Fibroblast of villous mesenchyme (primary cell): ENCODE measurements at regions not wholly inside any gene's neighbourhood (a gene's known extent, or its start where the extent isn't known, plus 50 kb on each side); places are given as distances from the start of the nearest gene placed in this dataset.

ENCODE experiments used
- DNase-seq: peaks from one replicate; pipeline ENCODE4 v3.0.0-alpha.2; 2010; ENCODE audit warnings: low read depth
- H3K4me3 ChIP-seq: 2 replicates; pipeline ENCODE4 v1.5.1; 2011; ENCODE audit warnings: low read depth, mild to moderate bottlenecking, low read length
- CTCF ChIP-seq: IDR thresholded peaks from 2 replicates; pipeline ENCODE4 v1.5.1; 2012; ENCODE audit warnings: low read depth, mild to moderate bottlenecking, low read length; ENCODE audit not compliant: insufficient read depth

DNA sequence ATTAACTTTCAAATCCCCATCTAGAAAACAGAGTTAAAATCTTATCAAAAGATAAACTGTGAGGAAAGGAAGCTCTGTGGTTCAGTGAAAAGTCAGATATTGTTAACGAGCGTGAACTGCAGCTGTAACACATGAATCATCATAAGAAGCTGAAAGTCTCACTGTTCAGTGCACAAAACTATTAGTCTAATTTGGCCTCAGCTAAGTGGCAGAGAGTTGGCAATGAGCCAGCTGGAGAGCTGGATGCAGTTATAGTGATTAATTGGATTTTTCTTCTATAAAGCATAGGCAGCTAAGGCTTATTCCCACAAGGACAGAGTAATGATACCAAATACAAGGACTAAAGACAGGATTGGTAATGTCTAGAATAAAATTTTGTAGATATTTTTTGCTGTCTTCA lies 101.1 kb upstream of the ABCB5 start:
- DNase-seq = peak; percentile 6
- TF ChIP-seq CTCF = no peak
- no peak overlapping the region for H3K4me3 ChIP-seq

DNA sequence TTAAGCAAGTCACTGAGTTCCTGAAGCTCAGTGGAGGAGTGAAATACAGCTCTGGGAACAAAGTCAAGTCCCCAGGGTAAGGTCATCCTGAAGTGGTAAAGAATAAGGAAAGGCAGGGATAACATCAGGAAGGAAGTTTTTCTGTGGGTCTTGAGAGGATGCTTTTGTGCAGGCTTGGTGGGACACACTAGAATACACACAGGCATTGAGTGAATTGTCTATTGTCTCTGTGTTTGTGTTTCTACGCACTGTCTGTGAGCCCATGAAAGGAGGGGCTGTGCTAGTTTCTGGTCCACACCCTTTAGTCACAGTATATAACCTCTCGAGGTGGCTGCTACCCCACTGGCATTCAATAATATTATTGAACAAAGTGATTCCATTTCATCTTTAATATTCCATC lies 95.8 kb upstream of the ABCB5 start:
- no peak overlapping the region for H3K4me3 ChIP-seq
- TF ChIP-seq CTCF = no peak

DNA sequence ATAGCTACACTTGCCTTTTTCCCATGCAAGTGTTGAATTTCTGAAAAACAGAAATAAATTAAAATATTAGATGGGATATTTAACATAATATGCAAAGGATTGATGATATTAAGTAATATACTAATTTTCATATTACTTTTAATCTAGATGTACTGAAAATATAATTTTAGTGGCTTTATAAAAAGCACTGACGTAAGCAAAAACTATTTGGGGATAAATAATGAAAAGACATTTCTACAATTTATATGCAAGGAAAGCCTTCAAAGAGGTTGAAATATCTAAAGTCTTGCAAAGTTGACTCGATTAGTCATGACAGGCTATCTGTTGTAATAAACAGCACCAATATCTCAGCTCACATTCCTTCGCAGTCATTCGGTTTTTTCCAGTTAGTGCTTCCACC lies 94.9 kb upstream of the ABCB5 start:
- no peak overlapping the region for H3K4me3 ChIP-seq
- DNase-seq = no peak
- TF ChIP-seq CTCF = no peak

More for the DNA sequence above, 95.8 kb upstream of the ABCB5 start:
- DNase-seq = no peak

GRCh38 chr7:20521243-20521642 lies 94.2 kb upstream of the ABCB5 start:
- no peak for DNase-seq
- no peak for TF ChIP-seq CTCF
- H3K4me3 ChIP-seq = no peak overlapping the region

DNA sequence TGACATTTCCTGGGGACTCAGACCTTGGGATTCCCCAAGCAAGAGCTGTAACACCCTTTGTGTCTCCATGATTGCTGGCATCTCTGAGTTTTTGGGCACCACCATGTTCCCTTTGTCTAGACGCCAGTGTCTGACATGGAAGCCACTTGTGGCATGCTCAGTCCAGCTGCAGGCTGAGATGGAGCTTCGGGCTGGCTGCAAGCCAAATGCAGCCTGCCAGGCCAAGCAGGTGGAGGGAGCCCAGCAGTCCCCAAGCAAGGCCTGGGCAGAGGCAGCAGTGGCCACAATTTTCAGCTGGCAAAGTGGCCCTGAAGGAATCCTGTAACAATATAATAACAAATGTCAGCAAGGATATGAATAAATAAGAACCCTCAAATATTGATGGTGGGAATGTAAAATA lies 86.2 kb upstream of the ABCB5 start:
- no peak for TF ChIP-seq CTCF
- DNase-seq = no peak
- no peak overlapping the region for H3K4me3 ChIP-seq

GRCh38 chr7:20532890-20533289 lies 82.6 kb upstream of the ABCB5 start:
- H3K4me3 ChIP-seq = no peak overlapping the region
- no peak for DNase-seq
- TF ChIP-seq CTCF = no peak

DNA sequence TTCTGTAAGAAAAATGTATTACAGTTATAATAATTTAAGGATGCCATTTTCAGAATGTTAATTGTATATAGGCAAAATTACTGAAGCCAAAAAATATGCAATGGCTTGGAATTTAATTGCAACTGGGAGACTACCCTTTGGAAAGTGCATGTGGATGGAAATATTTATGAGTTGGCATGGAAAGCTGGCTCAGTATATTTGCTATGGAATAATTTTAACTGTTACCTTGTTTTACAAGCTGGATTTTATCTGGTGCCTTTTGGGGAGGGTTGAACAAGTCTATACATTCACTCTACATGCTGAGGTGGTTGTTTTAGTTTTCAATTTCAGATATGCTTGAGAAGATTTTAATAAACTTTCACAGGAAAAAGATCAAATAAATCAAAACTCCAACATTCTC lies 80.9 kb upstream of the ABCB5 start:
- H3K4me3 ChIP-seq = no peak overlapping the region
- no peak for TF ChIP-seq CTCF
- no peak for DNase-seq
